Midbrain (tissue), 1 donor: ENCODE measurements at regions not wholly inside any gene's neighbourhood (a gene's known extent, or its start where the extent isn't known, plus 50 kb on each side); places are given as distances from the start of the nearest gene placed in this dataset.
"Not testable (repeated sequence)": the region's sequence is repeated elsewhere in the genome, so short reads cannot be mapped to it uniquely, and the experiment has no call there.

ENCODE experiments used
- DNase-seq: peaks from one replicate; lab custom pipeline; 2025; lab: John Stamatoyannopoulos, UW

DNA sequence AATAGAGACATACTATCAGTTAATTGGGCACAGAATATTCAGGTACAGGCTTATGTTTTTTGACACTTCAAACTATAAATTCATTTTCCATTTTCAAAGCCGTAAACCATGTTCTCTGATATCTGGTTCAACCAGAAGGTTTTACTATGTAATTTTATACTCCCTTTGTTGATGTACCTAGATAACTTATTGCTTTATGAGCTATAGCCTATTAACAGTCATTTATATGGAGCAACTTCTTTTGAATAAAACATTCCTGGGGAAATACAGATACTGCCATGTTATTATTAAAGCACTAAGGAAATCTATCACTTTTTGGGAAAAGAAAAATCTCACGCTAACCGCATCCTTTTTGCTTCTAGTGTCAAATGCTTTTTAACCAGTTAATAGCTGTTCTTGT, 505.6 kb downstream of the PYDC2 start:
- DNase-seq, result no peak

DNA sequence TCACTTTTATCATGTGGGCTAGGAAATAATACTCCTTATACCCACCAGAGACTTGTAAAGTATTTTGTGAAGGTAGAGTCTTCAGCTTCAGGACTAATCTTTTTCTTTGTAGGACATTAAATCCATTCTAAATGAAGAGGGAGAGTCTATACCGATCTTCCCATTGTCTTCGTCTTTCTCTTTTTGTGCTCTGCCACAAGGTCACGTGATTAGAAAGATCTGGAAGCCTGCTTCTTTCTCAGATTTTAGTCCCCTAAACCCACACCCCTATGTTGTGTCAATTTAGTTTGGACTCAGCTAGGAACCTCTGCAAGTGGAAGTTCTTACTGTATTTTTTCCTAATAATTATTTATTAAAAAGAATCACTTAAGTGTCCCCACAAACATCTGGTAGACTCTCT, 507.3 kb downstream of the PYDC2 start:
- DNase-seq, result no peak

DNA sequence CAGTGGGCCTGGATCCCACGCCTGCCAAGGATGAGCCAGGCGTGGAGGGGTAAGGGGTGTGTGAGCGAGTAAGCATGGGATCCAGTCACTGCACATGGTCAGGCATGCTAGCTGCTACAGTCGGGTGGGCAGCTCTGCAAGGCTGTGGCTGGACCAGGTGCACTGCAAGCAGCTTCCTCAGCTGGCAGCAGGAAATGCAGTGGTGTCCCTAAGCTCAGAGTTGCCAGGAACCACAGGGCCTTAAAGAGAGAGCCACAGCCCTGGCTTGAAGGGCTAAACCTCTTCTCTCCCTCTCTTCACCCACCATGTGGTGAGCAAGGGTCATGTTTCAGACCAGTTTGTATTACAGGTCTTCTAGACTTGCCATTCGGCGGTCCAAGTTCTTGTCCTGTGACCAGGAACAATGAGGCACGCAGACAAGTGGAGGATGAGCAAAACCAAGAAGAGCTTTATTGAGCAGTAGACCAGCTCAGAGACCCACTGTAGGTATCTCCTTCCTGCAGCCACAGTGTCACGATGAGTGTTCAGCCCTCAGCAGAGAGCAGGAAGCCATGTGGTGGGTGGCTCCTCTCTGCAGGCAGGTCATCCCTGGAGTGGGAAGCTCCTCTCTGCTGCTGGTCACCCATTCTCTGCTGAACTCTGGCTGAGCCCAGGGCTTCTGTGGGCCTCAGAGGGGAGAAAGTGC, 511.9 kb downstream of the PYDC2 start:
- no peak for DNase-seq

DNA sequence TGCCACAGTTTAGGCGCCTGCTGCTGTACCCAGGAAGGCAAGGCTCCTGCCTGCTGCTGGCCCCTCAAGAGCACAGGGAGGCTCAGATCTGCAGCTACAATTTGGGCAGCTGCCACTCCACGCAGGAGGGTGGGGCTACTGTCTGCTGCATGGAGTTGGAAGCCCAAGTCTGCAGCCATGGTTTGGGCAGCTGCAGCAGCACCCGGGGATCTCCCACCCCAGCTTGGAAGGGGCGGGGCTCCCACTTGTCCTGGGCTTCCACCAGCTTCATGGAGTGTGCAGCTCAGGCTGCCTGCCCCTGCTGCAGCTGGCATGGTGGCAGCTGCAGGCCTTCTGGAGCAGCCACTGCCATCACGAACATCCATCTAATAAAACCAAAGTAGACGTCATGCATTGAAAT, 512.9 kb downstream of the PYDC2 start:
- DNase-seq, result no peak

DNA sequence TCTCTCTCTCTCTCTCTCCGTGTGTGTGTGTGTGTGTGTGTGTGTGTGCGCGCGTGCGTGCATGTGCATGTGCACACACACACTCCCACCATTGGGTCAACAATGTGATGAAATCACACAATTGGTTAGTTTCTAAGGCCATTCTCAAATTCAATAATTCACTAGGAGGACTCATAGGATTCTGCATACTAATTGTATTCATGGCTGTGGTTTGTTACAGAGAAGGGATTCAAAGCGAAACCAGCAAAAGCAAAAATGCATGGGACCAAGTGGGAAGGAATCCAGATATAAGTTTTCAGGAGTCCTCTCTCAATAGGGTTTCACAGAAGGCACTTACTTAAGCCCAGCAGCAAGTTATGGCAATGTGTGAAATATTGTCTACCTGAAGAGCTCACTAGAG, 515.0 kb downstream of the PYDC2 start:
- no peak for DNase-seq

GRCh38 chr3:191980443-191980842, 519.5 kb downstream of the PYDC2 start:
- DNase-seq, result no peak

DNA sequence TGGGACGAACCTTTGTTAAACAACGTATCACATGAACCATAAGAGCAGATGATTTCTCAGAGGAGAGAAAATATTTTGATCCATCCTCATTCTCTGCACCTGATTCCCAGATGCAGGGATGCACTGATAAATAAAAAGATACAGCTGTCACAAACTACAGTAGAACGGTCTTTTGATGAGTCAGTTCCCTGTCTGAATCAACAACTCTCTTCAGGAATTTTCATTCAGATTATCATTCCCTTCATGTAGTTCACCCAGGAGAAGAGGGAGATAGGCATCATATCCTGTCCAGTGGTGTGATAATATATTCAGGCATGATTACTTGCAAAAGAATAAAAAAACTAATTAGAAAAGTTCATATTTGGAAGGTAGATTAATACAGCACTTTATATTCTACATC, 521.5 kb downstream of the PYDC2 start:
- DNase-seq, result no peak

DNA sequence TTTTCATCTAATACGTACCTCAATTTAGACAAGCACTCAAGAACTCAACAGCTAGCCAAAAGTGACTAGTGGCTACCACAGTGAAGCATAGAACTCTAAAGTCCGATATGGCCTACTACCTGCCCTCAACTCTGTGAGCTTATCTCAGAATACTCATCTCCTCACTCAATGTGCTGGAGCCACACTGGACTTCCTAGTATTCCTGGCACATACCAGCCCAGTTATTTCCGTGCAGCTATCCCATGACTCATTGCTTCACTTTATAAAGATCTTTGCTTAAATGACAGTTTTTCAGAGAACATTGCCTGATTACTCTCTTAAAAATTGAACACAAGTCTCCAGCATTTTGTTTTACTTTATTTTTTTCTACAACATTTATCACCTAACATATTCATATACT, 524.7 kb downstream of the PYDC2 start:
- DNase-seq, result no peak

- DNase-seq, result no peak
Observed at GRCh38 chr3:191987831-191988350, 526.9 kb downstream of the PYDC2 start.

- not testable (repeated sequence) for DNase-seq
Observed at GRCh38 chr3:191993952-191994351, 533.0 kb downstream of the PYDC2 start.

GRCh38 chr3:191997093-191997492, 536.1 kb downstream of the PYDC2 start:
- no peak for DNase-seq

- DNase-seq, result no peak
Observed at GRCh38 chr3:191997579-191998268, 536.8 kb downstream of the PYDC2 start.

GRCh38 chr3:192001218-192001617, 540.3 kb downstream of the PYDC2 start:
- no peak for DNase-seq

DNA sequence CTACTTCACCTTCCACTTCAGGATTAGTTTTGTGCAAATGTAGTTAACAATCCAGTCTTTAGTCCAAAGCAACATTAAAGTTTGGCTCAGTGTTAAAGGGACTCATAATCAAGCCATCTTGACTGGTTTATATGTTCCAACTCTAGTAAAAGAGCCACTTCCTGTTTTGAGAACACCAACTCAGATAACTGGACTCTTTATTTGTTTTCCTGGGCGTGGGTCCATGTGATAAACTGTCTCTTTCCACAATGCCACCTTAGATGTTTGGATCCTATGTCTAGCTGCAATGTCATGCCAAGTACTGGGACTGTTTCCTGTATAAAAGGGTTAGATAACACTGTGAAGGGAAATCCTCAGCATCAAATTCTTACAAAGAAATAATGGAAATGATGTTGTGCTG, 545.0 kb downstream of the PYDC2 start:
- no peak for DNase-seq

DNA sequence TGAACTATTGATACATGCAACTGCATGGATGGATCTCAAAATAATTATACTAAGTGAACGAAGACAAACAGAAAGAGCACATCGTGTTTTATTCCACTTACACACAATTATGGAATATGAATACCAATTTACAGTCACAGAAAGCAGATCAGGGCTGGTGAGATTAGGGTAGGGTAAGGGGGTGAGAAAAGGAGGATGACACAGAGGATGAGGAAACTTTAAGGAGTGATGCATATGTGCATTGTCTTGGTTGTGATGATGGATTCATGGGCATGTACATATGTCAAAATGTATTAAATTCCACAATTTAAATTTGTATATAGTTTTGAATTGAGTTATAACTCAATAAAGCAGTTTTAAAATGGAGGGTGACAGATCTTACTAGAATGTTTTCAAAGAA, 548.9 kb downstream of the PYDC2 start:
- no peak for DNase-seq

GRCh38 chr3:192010490-192010889, 549.5 kb downstream of the PYDC2 start:
- DNase-seq, result no peak

DNA sequence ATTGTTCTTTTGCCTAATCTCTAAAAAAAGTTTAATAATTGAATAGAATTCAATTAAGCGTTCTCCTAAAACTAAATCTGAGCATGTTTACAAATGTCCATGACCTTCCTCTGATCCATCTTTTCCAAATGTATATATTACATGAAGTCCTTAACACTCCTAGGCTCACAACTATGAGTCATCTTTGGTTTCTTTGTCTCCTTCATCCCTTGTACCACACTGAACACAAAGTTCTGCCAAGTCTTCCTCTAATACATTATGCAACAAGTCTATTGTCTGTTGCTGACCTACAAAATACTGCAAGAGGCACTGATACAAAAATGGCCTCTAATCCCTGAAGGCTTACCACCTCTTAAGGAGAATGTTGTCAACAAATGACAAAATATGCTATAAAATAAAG, 550.2 kb downstream of the PYDC2 start:
- peak; percentile 27 for DNase-seq

GRCh38 chr3:192013110-192013509, 552.1 kb downstream of the PYDC2 start:
- no peak for DNase-seq

DNA sequence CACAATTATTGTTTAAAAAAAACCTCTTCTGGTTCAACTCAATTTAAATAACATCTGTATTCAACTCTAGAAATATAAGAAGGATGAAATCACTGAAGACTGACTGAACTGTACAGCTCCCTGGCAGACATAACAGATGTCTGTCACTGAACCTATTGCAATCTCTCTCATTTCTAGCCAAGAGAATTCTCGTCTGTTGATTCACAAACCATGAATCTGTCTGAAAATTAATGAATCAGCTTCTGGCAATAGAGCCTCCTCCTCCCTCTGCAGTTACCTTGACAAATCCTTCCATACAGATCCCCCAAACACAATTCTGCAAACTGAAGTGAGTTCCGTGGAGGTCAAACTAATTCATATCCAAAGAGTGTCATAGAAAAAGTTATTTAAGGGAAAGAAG, 561.4 kb downstream of the PYDC2 start:
- no peak for DNase-seq

GRCh38 chr3:192024751-192025150, 563.8 kb downstream of the PYDC2 start:
- DNase-seq, result no peak

DNA sequence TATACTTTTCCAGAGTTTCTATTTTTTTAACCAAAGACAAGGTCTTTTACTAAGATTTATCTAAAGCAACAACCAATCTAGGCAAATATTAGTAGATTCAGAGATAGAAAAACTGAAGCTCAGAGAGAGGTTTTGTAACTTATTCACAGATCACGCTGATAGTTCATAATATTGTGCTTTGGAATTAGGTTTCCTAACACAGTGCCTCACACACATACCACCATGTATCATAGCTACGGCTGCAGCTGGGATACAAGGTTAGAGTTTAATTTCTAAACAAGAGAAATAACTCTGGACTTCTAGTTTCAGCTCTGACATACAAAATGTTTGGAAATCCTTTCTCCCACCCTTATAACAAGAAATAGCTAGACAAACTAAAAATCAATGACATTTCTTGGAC, 565.7 kb downstream of the PYDC2 start:
- no peak for DNase-seq

- DNase-seq, result no peak
Observed at GRCh38 chr3:192031941-192032340, 571.0 kb downstream of the PYDC2 start.

DNA sequence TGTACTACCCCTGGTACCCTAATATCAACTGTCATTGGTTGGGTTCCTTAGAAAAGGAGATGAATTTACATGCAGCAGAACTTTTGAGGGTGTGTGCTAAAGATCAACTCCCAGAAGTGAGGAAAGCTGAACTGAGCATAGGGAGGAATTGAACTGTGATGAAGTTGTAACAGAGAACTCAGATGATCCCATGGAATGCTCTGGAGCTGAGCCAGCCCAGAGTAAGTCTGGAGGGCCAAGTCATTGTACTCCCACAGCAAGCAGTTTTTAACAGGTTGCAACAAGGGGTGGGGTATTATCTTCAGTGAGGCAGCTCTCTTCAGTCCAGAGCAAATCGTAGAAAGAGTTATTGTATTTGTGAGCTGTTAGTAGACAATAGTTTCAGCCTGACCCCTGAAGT, 572.3 kb downstream of the PYDC2 start:
- no peak for DNase-seq

GRCh38 chr3:192038726-192039125, 577.8 kb downstream of the PYDC2 start:
- DNase-seq, result no peak
